ENCODE measurements at regions not wholly inside any gene's neighbourhood (a gene's known extent, or its start where the extent isn't known, plus 50 kb on each side); places are given as distances from the start of the nearest gene placed in this dataset.

GRCh38 chr20:24208652-24209051 lies 220.1 kb upstream of the GGTLC1 start:
- H3K36me3 ChIP-seq, result no peaks in the 10 kb centered on the region
- WGBS, 2 donors, result 64 to 86% methylated on average over 3 to 9 of the region's 9 CpGs
- no peaks in the 10 kb centered on the region for H3K9me3 ChIP-seq
- H3K27me3 ChIP-seq, result peaks cover 0 to 5% of the 10 kb centered on the region in 2 donors
- no peak overlapping the region for H3K4me3 ChIP-seq
- no peak overlapping the region for H3K27ac ChIP-seq
- DNase-seq (ENCODE audit: low spot score in 2 of 2), result no peak
- H3K4me1 ChIP-seq, result no peaks in the 10 kb centered on the region
- TF ChIP-seq POLR2A (IDR thresholded peaks at IDR 0.05) (no peak), CTCF (IDR thresholded peaks at IDR 0.05) (no peak), EP300 (IDR thresholded peaks at IDR 0.05) (no peak)

- 82 to 84% methylated on average over 26 of the region's 26 CpGs for WGBS, 2 donors
- no peak for DNase-seq (ENCODE audit: low spot score in 2 of 2)
- Histone ChIP-seq H3K27me3 (peaks cover 0 to 5% of the 10 kb centered on the region in 2 donors), H3K9me3 (no peaks in the 10 kb centered on the region), H3K36me3 (no peaks in the 10 kb centered on the region), H3K4me1 (no peaks in the 10 kb centered on the region), H3K27ac (no peak overlapping the region), H3K4me3 (no peak overlapping the region)
- TF ChIP-seq CTCF (IDR thresholded peaks at IDR 0.05) (no peak), EP300 (IDR thresholded peaks at IDR 0.05) (no peak)
Observed at GRCh38 chr20:24207803-24208300, 219.3 kb upstream of the GGTLC1 start.

GRCh38 chr20:24206995-24207394 lies 218.4 kb upstream of the GGTLC1 start:
- DNase-seq (ENCODE audit: low spot score in 2 of 2), result no peak
- peaks cover 0 to 5% of the 10 kb centered on the region in 2 donors for H3K27me3 ChIP-seq
- TF ChIP-seq EP300 (IDR thresholded peaks at IDR 0.05), result no peak
- no peak for TF ChIP-seq CTCF (IDR thresholded peaks at IDR 0.05)
- TF ChIP-seq POLR2A (IDR thresholded peaks at IDR 0.05), result no peak
- no peak overlapping the region for H3K27ac ChIP-seq
- 78 to 83% methylated on average over 5 of the region's 5 CpGs for WGBS, 2 donors
- H3K9me3 ChIP-seq, result no peaks in the 10 kb centered on the region
- no peaks in the 10 kb centered on the region for H3K36me3 ChIP-seq
- no peak overlapping the region for H3K4me3 ChIP-seq
- no peaks in the 10 kb centered on the region for H3K4me1 ChIP-seq

GRCh38 chr20:24203526-24204183 lies 215.1 kb upstream of the GGTLC1 start:
- H3K4me1 ChIP-seq, result no peaks in the 10 kb centered on the region
- no peaks in the 10 kb centered on the region for H3K36me3 ChIP-seq
- no peak overlapping the region for H3K27ac ChIP-seq
- no peaks in the 10 kb centered on the region for H3K9me3 ChIP-seq
- TF ChIP-seq POLR2A (IDR thresholded peaks at IDR 0.05), result no peak
- TF ChIP-seq CTCF (IDR thresholded peaks at IDR 0.05), result no peak
- TF ChIP-seq EP300 (IDR thresholded peaks at IDR 0.05), result no peak
- 69 to 71% methylated on average over 7 of the region's 7 CpGs for WGBS, 2 donors
- H3K4me3 ChIP-seq, result no peak overlapping the region
- DNase-seq (ENCODE audit: low spot score in 2 of 2), result no peak
- H3K27me3 ChIP-seq, result no peaks in the 10 kb centered on the region

GRCh38 chr20:24199501-24199900 lies 210.9 kb upstream of the GGTLC1 start:
- TF ChIP-seq CTCF (IDR thresholded peaks at IDR 0.05), result no peak
- no peak for TF ChIP-seq EP300 (IDR thresholded peaks at IDR 0.05)
- no peak for TF ChIP-seq POLR2A (IDR thresholded peaks at IDR 0.05)
- Histone ChIP-seq H3K4me1 (no peaks in the 10 kb centered on the region), H3K27ac (no peak overlapping the region), H3K36me3 (no peaks in the 10 kb centered on the region), H3K27me3 (no peaks in the 10 kb centered on the region), H3K4me3 (no peak overlapping the region), H3K9me3 (no peaks in the 10 kb centered on the region)
- WGBS, 2 donors, result 61 to 66% methylated on average over 6 of the region's 6 CpGs
- DNase-seq (ENCODE audit: low spot score in 2 of 2), result no peak

Measured in tibial nerve (tissue), 4 donors.